GM12878 (cell line): ENCODE measurements at regions not wholly inside any gene's neighbourhood (a gene's known extent, or its start where the extent isn't known, plus 50 kb on each side); places are given as distances from the start of the nearest gene placed in this dataset.

Source experiments
- ATAC-seq: fragments of 200-7000 bp; cut with Tn5 transposase; 3 replicates; pipeline ENCODE4 v1.9.1; 2020; ENCODE audit warnings: mild to moderate bottlenecking, moderate library complexity
- BruUV-seq: library from RNA; stranded (reverse); fragments of 400-500 nt; replicated peaks from 2 replicates; lab custom pipeline; 2021; lab: Mats Ljungman, UMichigan
- CTCF ChIA-PET: fragments of 300-600 bp; sonication (Branson Sonifier 250); formaldehyde crosslinking; extraction: SDS; loops from one replicate; lab custom pipeline; 2021; ENCODE audit warnings: inconsistent platforms; lab: Yijun Ruan, JAX
- POLR2A ChIA-PET: fragments of 350-600 bp; formaldehyde crosslinking; extraction: SDS; loops from one replicate; lab custom pipeline; 2021; ENCODE audit warnings: inconsistent platforms; lab: Charles Lee
- RAD21 ChIA-PET: fragments of 300-600 bp; sonication (Branson Sonifier 250); formaldehyde crosslinking; loops from one replicate; lab custom pipeline; 2023; ENCODE audit warnings: antibody characterized with exemption; ENCODE audit not compliant: unreplicated experiment; lab: Charles Lee
- SMC1A ChIA-PET: fragments of 300-600 bp; sonication (Branson Sonifier 250); formaldehyde crosslinking; loops from one replicate; lab custom pipeline; 2023; ENCODE audit not compliant: unreplicated experiment, uncharacterized antibody; lab: Charles Lee
- DNase-seq: peaks from one replicate; pipeline ENCODE4 v3.0.0-alpha.2; 2011; ENCODE audit warnings: low read depth, low spot score
- FAIRE-seq: peaks from 3 replicates; lab custom pipeline; 2011; peaks lifted over from hg19 to GRCh38; lab: Jason Lieb, UNC
- H2AFZ ChIP-seq: 2 replicates; pipeline ENCODE4 v1.6.0; 2011; ENCODE audit warnings: low read depth, low read length, control low read depth; ENCODE audit not compliant: control insufficient read depth
- H3K27ac ChIP-seq: 2 replicates; pipeline ENCODE4 v1.5.1; 2011; ENCODE audit warnings: control low read depth; ENCODE audit not compliant: control insufficient read depth, insufficient read depth
- H3K27me3 ChIP-seq, 2 experiments: replicated peaks in 1 of 2; 2 replicates each; pipeline versions ENCODE4 v1.6.0 to v1.6.1; 2011; ENCODE audit warnings: low read length in 1 of 2; ENCODE audit not compliant: control insufficient read depth in 2 of 2, insufficient read depth in 2 of 2
- H3K36me3 ChIP-seq, 2 experiments: 2 replicates each; pipeline ENCODE4 v1.5.1; 2011; ENCODE audit warnings: low read length in 1 of 2; ENCODE audit not compliant: control insufficient read depth in 2 of 2, insufficient read depth in 2 of 2
- H3K4me1 ChIP-seq: 2 replicates; pipeline ENCODE4 v1.6.1; 2011; ENCODE audit warnings: mild to moderate bottlenecking, low read length, moderate library complexity, mixed read lengths; ENCODE audit not compliant: control insufficient read depth, insufficient read depth
- H3K4me2 ChIP-seq: 2 replicates; pipeline ENCODE4 v1.6.0; 2011; ENCODE audit warnings: control low read depth; ENCODE audit not compliant: control insufficient read depth, insufficient read depth
- H3K4me3 ChIP-seq: fragments of 200-600 bp; sonication (generic); 2 replicates; pipeline ENCODE4 v1.5.1; 2016
- H3K79me2 ChIP-seq: 2 replicates; pipeline ENCODE4 v1.6.0; 2011; ENCODE audit warnings: low read length; ENCODE audit not compliant: control insufficient read depth, insufficient read depth
- H3K9ac ChIP-seq: 2 replicates; pipeline ENCODE4 v1.8.0; 2011; ENCODE audit warnings: low read length, control low read depth, mixed read lengths; ENCODE audit not compliant: control insufficient read depth, insufficient read depth
- H3K9me3 ChIP-seq: replicated peaks from 3 replicates; pipeline ENCODE4 v1.5.1; 2011; ENCODE audit warnings: mild to moderate bottlenecking, low read length; ENCODE audit not compliant: control insufficient read depth, insufficient read depth
- H4K20me1 ChIP-seq: 2 replicates; pipeline ENCODE4 v1.6.0; 2011; ENCODE audit not compliant: control insufficient read depth, insufficient read depth
- CHD4 ChIP-seq: fragments of 200-600 bp; sonication (generic); IDR thresholded peaks from 2 replicates; pipeline ENCODE4 v1.6.1; 2016; ENCODE audit warnings: mild to moderate bottlenecking
- E2F8 ChIP-seq: fragments of 450-650 bp; IDR thresholded peaks from 2 replicates; pipeline ENCODE4 v1.6.1; 2018; ENCODE audit warnings: mild to moderate bottlenecking, low read depth, moderate library complexity; ENCODE audit not compliant: partially characterized antibody
- FOXM1 ChIP-seq: IDR thresholded peaks from 2 replicates; pipeline ENCODE4 v1.6.1; 2012; ENCODE audit warnings: low read depth, mild to moderate bottlenecking, inconsistent platforms, low read length, moderate library complexity
- HDAC6 ChIP-seq: fragments of 200-600 bp; sonication (generic); IDR thresholded peaks from one replicate; pipeline ENCODE4 v1.8.0; 2017; ENCODE audit warnings: antibody characterized with exemption; ENCODE audit not compliant: unreplicated experiment
- NFXL1 ChIP-seq: fragments of 450-650 bp; IDR thresholded peaks from 2 replicates; pipeline ENCODE4 v1.6.1; 2017; ENCODE audit warnings: antibody characterized with exemption, mild to moderate bottlenecking, borderline replicate concordance
- NFYB ChIP-seq: IDR thresholded peaks from 2 replicates; pipeline ENCODE4 v1.6.1; 2011; ENCODE audit warnings: low read depth, mild to moderate bottlenecking, low read length, improper control_type of control experiment, moderate library complexity; ENCODE audit not compliant: insufficient read depth
- NR2F1 ChIP-seq: fragments of 450-650 bp; conservative IDR thresholded peaks from 2 replicates; pipeline ENCODE4 v1.6.1; 2017; ENCODE audit warnings: mild to moderate bottlenecking
- PBX3 ChIP-seq: IDR thresholded peaks from 2 replicates; pipeline ENCODE4 v1.6.1; 2011; ENCODE audit warnings: mild to moderate bottlenecking, low read depth, low read length, moderate library complexity; ENCODE audit not compliant: insufficient replicate concordance
- PKNOX1 ChIP-seq: fragments of 450-650 bp; IDR thresholded peaks from 2 replicates; pipeline ENCODE4 v1.6.1; 2016; ENCODE audit warnings: mild to moderate bottlenecking
- STAT1 ChIP-seq: fragments of 450-650 bp; conservative IDR thresholded peaks from 2 replicates; pipeline ENCODE4 v1.6.1; 2014; ENCODE audit warnings: antibody characterized with exemption, mild to moderate bottlenecking
- SUZ12 ChIP-seq: fragments of 200-600 bp; sonication (generic); IDR thresholded peaks from one replicate; pipeline ENCODE4 v1.6.1; 2018; ENCODE audit warnings: antibody characterized with exemption, mild to moderate bottlenecking; ENCODE audit not compliant: unreplicated experiment
- TCF7 ChIP-seq: IDR thresholded peaks from 2 replicates; pipeline ENCODE4 v1.6.1; 2014; ENCODE audit warnings: antibody characterized with exemption, borderline replicate concordance
- USF1 ChIP-seq: IDR thresholded peaks from 2 replicates; pipeline ENCODE4 v1.6.1; 2011; ENCODE audit warnings: borderline replicate concordance, low read depth, mild to moderate bottlenecking, moderate library complexity, mixed read lengths, low read length; ENCODE audit not compliant: insufficient read depth; ENCODE audit errors: extremely low read length
- ZNF687 ChIP-seq: fragments of 450-650 bp; IDR thresholded peaks from 2 replicates; pipeline ENCODE4 v1.6.1; 2017; ENCODE audit warnings: mild to moderate bottlenecking, moderate library complexity
- WGBS: methylation state at CpG from one replicate; pipeline ENCODE4 v1.1.6; 2016; ENCODE audit warnings: low lambda C conversion rate; ENCODE audit not compliant: insufficient replicate concordance, insufficient coverage; ENCODE audit errors: missing lambda C conversion rate; 5-methylcytosine and 5-hydroxymethylcytosine counted together
- in situ Hi-C: fragments of 300-500 bp; cut with MboI; formaldehyde crosslinking; loops from 9 replicates; pipeline ENCODE4 v1.14.3; 2018; ENCODE audit warnings: mixed read lengths
- intact Hi-C: fragments of 100-400 bp; cut with micrococcal nuclease; formaldehyde crosslinking; loops from one replicate; pipeline ENCODE4 v1.14.2; 2022; ENCODE audit not compliant: unreplicated experiment

GRCh38 chr17:36748272-36748671, 146.9 kb downstream of the MRM1 start:
- Histone ChIP-seq H3K9ac (no peak overlapping the region), H3K36me3 (no peaks in the 10 kb centered on the region), H3K4me1 (no peaks in the 10 kb centered on the region), H2AFZ (no peak overlapping the region), H3K4me2 (no peak overlapping the region), H3K27me3 (peaks cover 0 to 3% of the 10 kb centered on the region in 2 experiments; a peak in 1 of 4 replicates), H3K79me2 (no peaks in the 10 kb centered on the region), H3K27ac (no peak overlapping the region), H3K9me3 (no peaks in the 10 kb centered on the region)
- FAIRE-seq = no peak
- ChIA-PET CTCF (interaction anchor here (0.7 to 1.2 kb wide), 2 partner anchors 10 to 120 kb away, joined by 3 to 4 read pairs; no protein-coding TSS in a partner anchor), SMC1A (no interaction called here), RAD21 (no interaction called here)
- no TSS peak for BruUV-seq
- DNase-seq = no peak
- in situ Hi-C loops (no loop called here), intact Hi-C loops (no loop called here)
- ATAC-seq = no peak
- WGBS = 31% methylated on average over 10 of the region's 10 CpGs
- no peak for TF ChIP-seq CHD4
- no peak for TF ChIP-seq E2F8
- no peak for TF ChIP-seq NR2F1
- no peak for TF ChIP-seq ZNF687
- TF ChIP-seq SUZ12 = no peak
- TF ChIP-seq NFYB = no peak
- no peak for TF ChIP-seq PBX3
- TF ChIP-seq FOXM1 = no peak
- no peak for TF ChIP-seq PKNOX1
- TF ChIP-seq TCF7 = no peak
- TF ChIP-seq HDAC6 = no peak
- no peak for TF ChIP-seq USF1
- no peak for TF ChIP-seq STAT1
- no peak for TF ChIP-seq NFXL1
- TF ChIP-seq, all 136 proteins: peak for 0
- H3K4me3 ChIP-seq = no peak overlapping the region
- POLR2A ChIA-PET = no interaction called here
- no peaks in the 10 kb centered on the region; the same call in 1 of the 2 replicates for H4K20me1 ChIP-seq
